ENCODE measurements at regions not wholly inside any gene's neighbourhood (a gene's known extent, or its start where the extent isn't known, plus 50 kb on each side); places are given as distances from the start of the nearest gene placed in this dataset.
"Not testable (repeated sequence)": the region's sequence is repeated elsewhere in the genome, so short reads cannot be mapped to it uniquely, and the experiment has no call there.

GRCh38 chr3:177439694-177440269 lies 242.5 kb upstream of the TBL1XR1 start:
- no peak for DNase-seq

GRCh38 chr3:177440456-177441104 lies 243.3 kb upstream of the TBL1XR1 start:
- DNase-seq, result no peak

- DNase-seq, result no peak
Measured at GRCh38 chr3:177441276-177441812, 244.1 kb upstream of the TBL1XR1 start.

GRCh38 chr3:177441813-177442646 lies 244.7 kb upstream of the TBL1XR1 start:
- DNase-seq, result peak in 1 of 2 donors; percentile 30

- DNase-seq, result no peak
Measured at GRCh38 chr3:177443469-177443868, 246.2 kb upstream of the TBL1XR1 start.

- DNase-seq, result peak in 1 of 2 donors; percentile 24
Measured at GRCh38 chr3:177444696-177445095, 247.4 kb upstream of the TBL1XR1 start.

- DNase-seq, result no peak
Measured at GRCh38 chr3:177445549-177445948, 248.3 kb upstream of the TBL1XR1 start.

GRCh38 chr3:177446165-177446601 lies 248.9 kb upstream of the TBL1XR1 start:
- peak; percentile 75 to 83 for DNase-seq

- DNase-seq, result no peak
Measured at GRCh38 chr3:177447938-177448337, 250.7 kb upstream of the TBL1XR1 start.

GRCh38 chr3:177448987-177449359 lies 251.7 kb upstream of the TBL1XR1 start:
- no peak for DNase-seq

- peak; percentile 85 to 95 for DNase-seq
Measured at GRCh38 chr3:177449360-177450006, 252.2 kb upstream of the TBL1XR1 start.

GRCh38 chr3:177451301-177451750 lies 254.0 kb upstream of the TBL1XR1 start:
- no peak for DNase-seq

- DNase-seq, result peak; percentile 86 to 90
Measured at GRCh38 chr3:177451864-177452830, 254.9 kb upstream of the TBL1XR1 start.

GRCh38 chr3:177452831-177453450 lies 255.7 kb upstream of the TBL1XR1 start:
- DNase-seq, result no peak

- DNase-seq, result no peak
Measured at GRCh38 chr3:177453451-177453844, 256.2 kb upstream of the TBL1XR1 start.

- not testable (repeated sequence) for DNase-seq
Measured at GRCh38 chr3:177457204-177457603, 259.9 kb upstream of the TBL1XR1 start.

- no peak for DNase-seq
Measured at GRCh38 chr3:177459401-177459800, 262.1 kb upstream of the TBL1XR1 start.

GRCh38 chr3:177460047-177460446 lies 262.8 kb upstream of the TBL1XR1 start:
- no peak for DNase-seq

- DNase-seq, result no peak
Measured at GRCh38 chr3:177461765-177462164, 264.5 kb upstream of the TBL1XR1 start.

- DNase-seq, result not testable (repeated sequence)
Measured at GRCh38 chr3:177463341-177463740, 266.1 kb upstream of the TBL1XR1 start.

GRCh38 chr3:177463863-177464262 lies 266.6 kb upstream of the TBL1XR1 start:
- no peak for DNase-seq
